ENCODE measurements at regions not wholly inside any gene's neighbourhood (a gene's known extent, or its start where the extent isn't known, plus 50 kb on each side); places are given as distances from the start of the nearest gene placed in this dataset.

DNA sequence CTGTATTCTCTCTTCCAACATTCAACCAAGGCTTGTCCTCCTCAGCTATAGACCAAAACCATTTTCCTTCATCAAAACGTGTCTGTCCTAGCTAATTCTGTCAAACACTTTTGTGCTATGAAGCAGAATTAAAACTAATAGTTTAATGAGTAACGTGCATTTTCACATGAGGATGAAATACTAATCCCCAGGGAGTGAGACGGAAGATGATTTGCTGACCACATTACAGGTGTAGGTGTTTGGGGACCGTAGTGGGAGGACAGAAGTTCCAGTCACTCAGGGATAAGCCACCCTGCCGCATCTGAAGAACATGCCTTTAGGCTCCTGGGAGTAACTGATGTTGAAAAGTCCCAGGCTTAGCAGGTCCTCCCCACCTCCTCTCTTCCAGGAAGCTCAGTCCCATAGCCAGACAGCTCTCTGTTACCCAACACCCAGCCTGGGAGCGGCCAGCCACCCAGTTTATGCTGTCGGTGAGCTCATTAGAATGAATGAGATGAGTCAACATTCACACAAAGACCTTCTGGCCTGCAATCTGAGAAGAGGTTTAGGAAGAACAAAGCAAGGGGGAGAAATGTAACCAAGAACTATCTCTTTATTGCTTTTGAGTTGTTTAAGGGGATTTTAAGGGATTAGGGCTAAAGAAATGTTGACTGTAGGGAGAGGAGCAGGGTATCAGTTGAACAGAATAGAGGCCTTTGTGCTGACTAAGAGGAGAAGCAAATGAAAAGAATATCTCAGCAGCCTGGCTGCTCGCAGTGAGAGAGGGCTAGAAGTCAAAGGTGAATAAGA lies 122.5 kb downstream of the FOXI3 start (continued):
- no peak for TF ChIP-seq KDM4A (IDR thresholded peaks at IDR 0.05; ENCODE audit: low read depth, low read length, severe bottlenecking)
- peak; percentile 51; the same call in 1 of the 2 replicates for TF ChIP-seq CEBPB (IDR thresholded peaks at IDR 0.05; ENCODE audit: low read depth, low read length)
- TF ChIP-seq NANOG (IDR thresholded peaks at IDR 0.05; ENCODE audit: insufficient read depth, low read depth, low read length, poor library complexity, severe bottlenecking): no peak
- 0 out of 2 replicates have a peak, but pooled peaks have one; percentile 50 for TF ChIP-seq JUN (IDR thresholded peaks at IDR 0.05; ENCODE audit: low read depth, low read length)
- TF ChIP-seq RNF2 (IDR thresholded peaks at IDR 0.05; ENCODE audit: borderline replicate concordance, low read depth, low read length, missing control alignments, poor library complexity, severe bottlenecking): no peak
- 0 out of 2 replicates have a peak, but pooled peaks have one; percentile 35 for TF ChIP-seq TAF1 (IDR thresholded peaks at IDR 0.05; ENCODE audit: low read depth, low read length)
- TF ChIP-seq MAFK (IDR thresholded peaks at IDR 0.05; ENCODE audit: low read depth, low read length): peak; percentile 69
- TF ChIP-seq, protein P1, sequence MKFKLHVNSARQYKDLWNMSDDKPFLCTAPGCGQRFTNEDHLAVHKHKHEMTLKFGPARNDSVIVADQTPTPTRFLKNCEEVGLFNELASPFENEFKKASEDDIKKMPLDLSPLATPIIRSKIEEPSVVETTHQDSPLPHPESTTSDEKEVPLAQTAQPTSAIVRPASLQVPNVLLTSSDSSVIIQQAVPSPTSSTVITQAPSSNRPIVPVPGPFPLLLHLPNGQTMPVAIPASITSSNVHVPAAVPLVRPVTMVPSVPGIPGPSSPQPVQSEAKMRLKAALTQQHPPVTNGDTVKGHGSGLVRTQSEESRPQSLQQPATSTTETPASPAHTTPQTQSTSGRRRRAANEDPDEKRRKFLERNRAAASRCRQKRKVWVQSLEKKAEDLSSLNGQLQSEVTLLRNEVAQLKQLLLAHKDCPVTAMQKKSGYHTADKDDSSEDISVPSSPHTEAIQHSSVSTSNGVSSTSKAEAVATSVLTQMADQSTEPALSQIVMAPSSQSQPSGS (IDR thresholded peaks at IDR 0.05; ENCODE audit: low read length): peak; percentile 53; the same call in 1 of the 2 replicates
- TF ChIP-seq GABPA (IDR thresholded peaks at IDR 0.05; ENCODE audit: borderline replicate concordance, insufficient read depth, low read length): no peak
- no peak for TF ChIP-seq CBX8 (IDR thresholded peaks at IDR 0.05; ENCODE audit: borderline replicate concordance, low read depth, low read length)
- TF ChIP-seq PHF8 (conservative IDR thresholded peaks at IDR 0.05; ENCODE audit: low read depth, low read length): no peak

Measured in H1 (cell line).